Testis (tissue), 2 donors: ENCODE measurements at regions not wholly inside any gene's neighbourhood (a gene's known extent, or its start where the extent isn't known, plus 50 kb on each side); places are given as distances from the start of the nearest gene placed in this dataset.

Source experiments
- POLR2A ChIP-seq: fragments of 450-650 bp; IDR thresholded peaks from one replicate; pipeline ENCODE4 v1.6.1; 2017; ENCODE audit warnings: antibody characterized with exemption, mild to moderate bottlenecking, moderate library complexity
- TF ChIP-seq, protein P1 (sequence below), 3 experiments: fragments of 450-650 bp in 2 of 3; fragments of 200-600 bp in 1 of 3; sonication (generic) in 1 of 3; IDR thresholded peaks; one replicate each; pipeline ENCODE4 v1.5.1; 2016 to 2019; ENCODE audit warnings: antibody characterized with exemption in 3 of 3, mild to moderate bottlenecking in 2 of 3, moderate library complexity in 1 of 3

DNA sequence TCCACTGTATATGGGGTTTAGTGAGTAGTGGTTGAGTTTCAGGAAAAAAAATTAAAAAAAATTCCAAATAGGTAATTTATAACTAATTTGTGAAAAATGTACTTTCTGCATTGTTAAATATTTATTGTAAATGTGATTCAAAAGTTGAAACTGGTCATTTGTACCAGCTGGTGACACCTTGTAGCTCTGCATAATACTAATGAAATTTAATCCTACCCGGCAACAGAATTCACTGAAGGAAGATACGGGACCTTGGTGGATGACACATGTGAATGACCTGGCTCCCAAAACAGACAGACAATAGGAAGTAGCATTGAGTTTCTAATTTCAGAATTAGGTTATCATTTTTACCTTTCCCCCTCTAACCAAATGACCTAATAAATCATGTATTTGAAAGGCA is 73.8 kb downstream of the SLITRK6 start:
- no peak for TF ChIP-seq POLR2A
- TF ChIP-seq, protein P1, sequence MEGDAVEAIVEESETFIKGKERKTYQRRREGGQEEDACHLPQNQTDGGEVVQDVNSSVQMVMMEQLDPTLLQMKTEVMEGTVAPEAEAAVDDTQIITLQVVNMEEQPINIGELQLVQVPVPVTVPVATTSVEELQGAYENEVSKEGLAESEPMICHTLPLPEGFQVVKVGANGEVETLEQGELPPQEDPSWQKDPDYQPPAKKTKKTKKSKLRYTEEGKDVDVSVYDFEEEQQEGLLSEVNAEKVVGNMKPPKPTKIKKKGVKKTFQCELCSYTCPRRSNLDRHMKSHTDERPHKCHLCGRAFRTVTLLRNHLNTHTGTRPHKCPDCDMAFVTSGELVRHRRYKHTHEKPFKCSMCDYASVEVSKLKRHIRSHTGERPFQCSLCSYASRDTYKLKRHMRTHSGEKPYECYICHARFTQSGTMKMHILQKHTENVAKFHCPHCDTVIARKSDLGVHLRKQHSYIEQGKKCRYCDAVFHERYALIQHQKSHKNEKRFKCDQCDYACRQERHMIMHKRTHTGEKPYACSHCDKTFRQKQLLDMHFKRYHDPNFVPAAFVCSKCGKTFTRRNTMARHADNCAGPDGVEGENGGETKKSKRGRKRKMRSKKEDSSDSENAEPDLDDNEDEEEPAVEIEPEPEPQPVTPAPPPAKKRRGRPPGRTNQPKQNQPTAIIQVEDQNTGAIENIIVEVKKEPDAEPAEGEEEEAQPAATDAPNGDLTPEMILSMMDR (IDR thresholded peaks at IDR 0.05), result no peak
